MM.1S (cell line): ENCODE measurements at regions not wholly inside any gene's neighbourhood (a gene's known extent, or its start where the extent isn't known, plus 50 kb on each side); places are given as distances from the start of the nearest gene placed in this dataset.

Experiments used
- DNase-seq: peaks from one replicate; pipeline ENCODE4 v3.0.0-alpha.2; 2015
- H2AFZ ChIP-seq: fragments of 300-600 bp; sonication (generic); 2 replicates; pipeline ENCODE4 v1.6.0; 2016; ENCODE audit warnings: antibody characterized with exemption, low read length
- H3F3A ChIP-seq: fragments of 300-600 bp; sonication (generic); 2 replicates; pipeline ENCODE4 v1.6.1; 2016; ENCODE audit warnings: mild to moderate bottlenecking, antibody characterized with exemption, low read length, moderate library complexity, mixed read lengths; ENCODE audit not compliant: insufficient read depth
- H3K27ac ChIP-seq: fragments of 300-600 bp; sonication (generic); 2 replicates; pipeline ENCODE4 v1.5.1; 2016; ENCODE audit warnings: mild to moderate bottlenecking, low read length
- H3K27me3 ChIP-seq: fragments of 300-600 bp; sonication (generic); replicated peaks from 2 replicates; pipeline ENCODE4 v1.6.0; 2016; ENCODE audit warnings: low read length; ENCODE audit not compliant: insufficient read depth
- H3K36me3 ChIP-seq: fragments of 300-600 bp; sonication (generic); replicated peaks from 2 replicates; pipeline ENCODE4 v1.6.1; 2016; ENCODE audit warnings: mild to moderate bottlenecking, low read length, mixed read lengths; ENCODE audit not compliant: insufficient read depth
- H3K4me1 ChIP-seq: fragments of 300-600 bp; sonication (generic); 2 replicates; pipeline ENCODE4 v1.6.1; 2016; ENCODE audit warnings: low read length, mixed read lengths
- H3K4me2 ChIP-seq: fragments of 300-600 bp; sonication (generic); 2 replicates; pipeline ENCODE4 v1.6.0; 2016; ENCODE audit warnings: low read depth, low read length
- H3K4me3 ChIP-seq: fragments of 300-600 bp; sonication (generic); 2 replicates; pipeline ENCODE4 v1.5.1; 2016; ENCODE audit warnings: low read length, mixed read lengths
- H3K79me2 ChIP-seq: fragments of 300-600 bp; sonication (generic); 2 replicates; pipeline ENCODE4 v1.6.1; 2016; ENCODE audit warnings: mixed run types, low read length, mixed read lengths
- H3K9ac ChIP-seq: fragments of 300-600 bp; sonication (generic); 2 replicates; pipeline ENCODE4 v1.6.1; 2016; ENCODE audit warnings: low read length, mixed read lengths
- H3K9me2 ChIP-seq: fragments of 300-600 bp; sonication (generic); replicated peaks from 2 replicates; pipeline ENCODE4 v1.6.1; 2016; ENCODE audit warnings: mild to moderate bottlenecking, low read length, mixed read lengths; ENCODE audit not compliant: insufficient read depth
- H3K9me3 ChIP-seq: fragments of 300-600 bp; sonication (generic); replicated peaks from 2 replicates; pipeline ENCODE4 v1.6.1; 2016; ENCODE audit warnings: mild to moderate bottlenecking, low read length, mixed read lengths; ENCODE audit not compliant: insufficient read depth
- H4K20me1 ChIP-seq: fragments of 300-600 bp; sonication (generic); 2 replicates; pipeline ENCODE4 v1.6.1; 2016; ENCODE audit warnings: mild to moderate bottlenecking, low read length, moderate library complexity, mixed read lengths; ENCODE audit not compliant: insufficient read depth
- CTCF ChIP-seq: fragments of 300-600 bp; sonication (generic); IDR thresholded peaks from 2 replicates; pipeline ENCODE4 v1.5.1; 2016; ENCODE audit warnings: antibody characterized with exemption, low read length, mixed read lengths
- EZH2 ChIP-seq: fragments of 300-600 bp; sonication (generic); optimal IDR thresholded peaks from 2 replicates; pipeline ENCODE3; 2017; ENCODE audit warnings: low read depth, mild to moderate bottlenecking, antibody characterized with exemption, low read length, mixed read lengths
- EZH2phosphoT487 ChIP-seq: fragments of 300-600 bp; sonication (generic); IDR thresholded peaks from 2 replicates; pipeline ENCODE4 v1.6.1; 2018; ENCODE audit warnings: antibody characterized with exemption, low read length

- Histone ChIP-seq H3K9me2 (no peaks in the 10 kb centered on the region), H3K27ac (no peak overlapping the region), H3K36me3 (no peaks in the 10 kb centered on the region), H3K4me1 (no peaks in the 10 kb centered on the region), H3K4me2 (no peak overlapping the region), H3K79me2 (no peaks in the 10 kb centered on the region), H3K9me3 (no peaks in the 10 kb centered on the region), H3K4me3 (no peak overlapping the region), H3K27me3 (no peaks in the 10 kb centered on the region), H3F3A (no peaks in the 10 kb centered on the region), H3K9ac (no peak overlapping the region), H4K20me1 (no peaks in the 10 kb centered on the region), H2AFZ (no peak overlapping the region)
- TF ChIP-seq EZH2phosphoT487 (no peak), EZH2 (no peak), CTCF (no peak)
- no peak for DNase-seq
Observed at GRCh38 chr18:78688249-78688648, 291.4 kb upstream of the SALL3 start.

- H3K4me2 ChIP-seq = no peak overlapping the region
Observed at GRCh38 chr18:78688916-78689315, 290.7 kb upstream of the SALL3 start.

GRCh38 chr18:78689606-78690005 is 290.0 kb upstream of the SALL3 start:
- Histone ChIP-seq H3K27me3 (no peaks in the 10 kb centered on the region), H3K4me3 (no peak overlapping the region), H3K36me3 (no peaks in the 10 kb centered on the region), H3K4me2 (no peak overlapping the region), H3F3A (no peaks in the 10 kb centered on the region), H3K9ac (no peak overlapping the region), H3K79me2 (no peaks in the 10 kb centered on the region), H2AFZ (no peak overlapping the region), H3K9me3 (no peaks in the 10 kb centered on the region), H4K20me1 (no peaks in the 10 kb centered on the region), H3K27ac (no peak overlapping the region), H3K9me2 (no peaks in the 10 kb centered on the region), H3K4me1 (no peaks in the 10 kb centered on the region)
- TF ChIP-seq CTCF = no peak
- no peak for TF ChIP-seq EZH2
- no peak for TF ChIP-seq EZH2phosphoT487
- no peak for DNase-seq

More at GRCh38 chr18:78688916-78689315, 290.7 kb upstream of the SALL3 start:
- Histone ChIP-seq H3K4me1 (no peaks in the 10 kb centered on the region), H3F3A (no peaks in the 10 kb centered on the region), H3K9ac (no peak overlapping the region), H3K36me3 (no peaks in the 10 kb centered on the region), H3K9me3 (no peaks in the 10 kb centered on the region), H3K9me2 (no peaks in the 10 kb centered on the region), H3K27me3 (no peaks in the 10 kb centered on the region), H3K27ac (no peak overlapping the region), H4K20me1 (no peaks in the 10 kb centered on the region), H3K4me3 (no peak overlapping the region), H2AFZ (no peak overlapping the region), H3K79me2 (no peaks in the 10 kb centered on the region)
- TF ChIP-seq EZH2 = no peak
- no peak for TF ChIP-seq EZH2phosphoT487
- TF ChIP-seq CTCF = no peak
- DNase-seq = no peak

GRCh38 chr18:78692105-78692504 is 287.5 kb upstream of the SALL3 start:
- no peak overlapping the region for H3K4me2 ChIP-seq
- no peak for DNase-seq
- H3K4me1 ChIP-seq = no peaks in the 10 kb centered on the region
- no peaks in the 10 kb centered on the region for H3K79me2 ChIP-seq
- no peaks in the 10 kb centered on the region for H3K9me3 ChIP-seq
- H4K20me1 ChIP-seq = no peaks in the 10 kb centered on the region
- no peaks in the 10 kb centered on the region for H3K36me3 ChIP-seq
- no peak overlapping the region for H3K4me3 ChIP-seq
- H3K9ac ChIP-seq = no peak overlapping the region
- H3K27ac ChIP-seq = no peak overlapping the region
- no peaks in the 10 kb centered on the region for H3F3A ChIP-seq
- no peak for TF ChIP-seq CTCF
- no peak for TF ChIP-seq EZH2phosphoT487
- no peak for TF ChIP-seq EZH2
- H3K27me3 ChIP-seq = no peaks in the 10 kb centered on the region
- no peak overlapping the region for H2AFZ ChIP-seq
- H3K9me2 ChIP-seq = no peaks in the 10 kb centered on the region
